Neural cell (in vitro differentiated cells): ENCODE measurements at regions not wholly inside any gene's neighbourhood (a gene's known extent, or its start where the extent isn't known, plus 50 kb on each side); places are given as distances from the start of the nearest gene placed in this dataset.

ENCODE experiments used
- H2AFZ ChIP-seq: fragments of 200-600, 300-800 bp; sonication (generic), shearing (Covaris generic); 2 replicates; pipeline ENCODE4 v1.6.0; 2014; ENCODE audit warnings: low read depth, mild to moderate bottlenecking, antibody characterized with exemption, low read length, moderate library complexity
- H3F3A ChIP-seq: fragments of 200-600 bp; shearing (Covaris generic); 2 replicates; pipeline ENCODE4 v1.6.1; 2016; ENCODE audit warnings: mild to moderate bottlenecking, moderate library complexity, mixed read lengths, antibody characterized with exemption, low read length; ENCODE audit not compliant: insufficient read depth, poor library complexity, severe bottlenecking
- H3K27ac ChIP-seq: fragments of 200-600, 300-800 bp; sonication (generic), shearing (Covaris generic); 2 replicates; pipeline ENCODE4 v1.5.1; 2014; ENCODE audit warnings: mild to moderate bottlenecking, low read length, moderate library complexity
- H3K27me3 ChIP-seq: fragments of 300-800, 200-600 bp; sonication (generic), shearing (Covaris generic); 2 replicates; pipeline ENCODE4 v1.6.0; 2014; ENCODE audit warnings: mild to moderate bottlenecking, low read depth, low read length, moderate library complexity; ENCODE audit not compliant: insufficient read depth
- H3K36me3 ChIP-seq: fragments of 300-800, 200-600 bp; sonication (generic), shearing (Covaris generic); 2 replicates; pipeline ENCODE4 v1.5.1; 2014; ENCODE audit warnings: mild to moderate bottlenecking, antibody characterized with exemption, low read length, moderate library complexity; ENCODE audit not compliant: insufficient read depth
- H3K4me2 ChIP-seq: fragments of 300-800, 200-600 bp; sonication (generic), shearing (Covaris generic); 2 replicates; pipeline ENCODE4 v1.6.0; 2014; ENCODE audit warnings: mild to moderate bottlenecking, low read length
- H3K4me3 ChIP-seq: fragments of 300-800, 200-600 bp; sonication (generic), shearing (Covaris generic); 2 replicates; pipeline ENCODE4 v1.5.1; 2014; ENCODE audit warnings: mild to moderate bottlenecking, low read length, moderate library complexity
- H3K79me2 ChIP-seq: fragments of 200-600 bp; shearing (Covaris generic); replicated peaks from 2 replicates; pipeline ENCODE4 v1.6.0; 2014; ENCODE audit warnings: mild to moderate bottlenecking, low read length, moderate library complexity; ENCODE audit not compliant: insufficient read depth
- H3K9ac ChIP-seq: fragments of 300-800, 200-600 bp; sonication (generic), shearing (Covaris generic); 2 replicates; pipeline ENCODE4 v1.6.1; 2016; ENCODE audit warnings: mild to moderate bottlenecking, low read length, mixed read lengths
- H3K9me2 ChIP-seq: fragments of 200-600 bp; shearing (Covaris generic); 2 replicates; pipeline ENCODE4 v1.6.1; 2016; ENCODE audit warnings: mild to moderate bottlenecking, low read length, mixed read lengths; ENCODE audit not compliant: insufficient read depth
- H3K9me3 ChIP-seq: fragments of 200-600, 300-800 bp; sonication (generic), shearing (Covaris generic); 2 replicates; pipeline ENCODE4 v1.6.1; 2016; ENCODE audit warnings: mild to moderate bottlenecking, mixed run types, low read length, moderate library complexity, mixed read lengths
- H4K20me1 ChIP-seq: fragments of 200-600 bp; shearing (Covaris generic); 2 replicates; pipeline ENCODE4 v1.6.1; 2016; ENCODE audit warnings: mild to moderate bottlenecking, mixed run types; ENCODE audit not compliant: insufficient read depth
- EP300 ChIP-seq: fragments of 450-650 bp; conservative IDR thresholded peaks from 2 replicates; pipeline ENCODE4 v1.6.1; 2014; ENCODE audit warnings: antibody characterized with exemption, mild to moderate bottlenecking, moderate library complexity; ENCODE audit not compliant: poor library complexity, severe bottlenecking
- EZH2 ChIP-seq: fragments of 200-600, 300-800 bp; shearing (Covaris generic), sonication (generic); IDR thresholded peaks from 2 replicates; pipeline ENCODE4 v1.6.1; 2014; ENCODE audit warnings: antibody characterized with exemption, low read length, borderline replicate concordance, mild to moderate bottlenecking; ENCODE audit not compliant: insufficient read depth, poor library complexity, severe bottlenecking
- MXI1 ChIP-seq: fragments of 450-650 bp; conservative IDR thresholded peaks from 2 replicates; pipeline ENCODE4 v1.6.1; 2014; ENCODE audit warnings: antibody characterized with exemption, mild to moderate bottlenecking; ENCODE audit not compliant: poor library complexity, severe bottlenecking
- POLR2AphosphoS5 ChIP-seq: IDR thresholded peaks from 2 replicates; pipeline ENCODE4 v1.6.1; 2012
- RAD21 ChIP-seq: fragments of 450-650 bp; conservative IDR thresholded peaks from 2 replicates; pipeline ENCODE4 v1.6.1; 2014; ENCODE audit warnings: antibody characterized with exemption, mild to moderate bottlenecking, moderate library complexity
- SMC3 ChIP-seq: fragments of 450-650 bp; conservative IDR thresholded peaks from 2 replicates; pipeline ENCODE4 v1.6.1; 2014; ENCODE audit warnings: antibody characterized with exemption, mild to moderate bottlenecking, moderate library complexity; ENCODE audit not compliant: poor library complexity
- TAF1 ChIP-seq: IDR thresholded peaks from 2 replicates; pipeline ENCODE4 v1.6.1; 2012; ENCODE audit warnings: low read depth
- TF ChIP-seq, protein P1 (sequence below): fragments of 450-650 bp; IDR thresholded peaks from 2 replicates; pipeline ENCODE4 v1.5.1; 2014; ENCODE audit warnings: antibody characterized with exemption, mild to moderate bottlenecking, moderate library complexity; ENCODE audit not compliant: poor library complexity, severe bottlenecking
- TF ChIP-seq, protein P2 (sequence below): IDR thresholded peaks from 2 replicates; pipeline ENCODE4 v1.6.1; 2012; ENCODE audit warnings: borderline replicate concordance

DNA sequence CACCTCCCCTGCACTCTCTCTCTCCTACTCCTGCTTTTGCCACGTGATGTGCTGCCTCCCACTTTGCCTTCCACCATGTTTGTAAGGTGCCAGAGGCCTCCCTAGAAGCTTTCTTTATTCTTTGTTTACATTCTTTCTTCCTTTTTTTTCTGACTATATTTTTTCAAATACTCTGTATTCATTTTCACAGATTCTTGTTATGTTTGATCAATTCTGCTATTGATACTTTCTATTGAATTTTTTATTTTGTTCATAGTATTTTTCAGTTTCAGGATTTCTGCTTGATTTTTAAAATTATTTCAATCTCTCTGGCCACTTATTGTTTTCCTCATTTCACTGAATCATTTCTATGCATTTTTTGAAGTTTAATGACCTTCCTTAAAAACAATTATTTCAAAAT lies 801.8 kb downstream of the GRIK2 start:
- no peak for TF ChIP-seq EZH2
- no peak for TF ChIP-seq EP300
- TF ChIP-seq, protein P1, sequence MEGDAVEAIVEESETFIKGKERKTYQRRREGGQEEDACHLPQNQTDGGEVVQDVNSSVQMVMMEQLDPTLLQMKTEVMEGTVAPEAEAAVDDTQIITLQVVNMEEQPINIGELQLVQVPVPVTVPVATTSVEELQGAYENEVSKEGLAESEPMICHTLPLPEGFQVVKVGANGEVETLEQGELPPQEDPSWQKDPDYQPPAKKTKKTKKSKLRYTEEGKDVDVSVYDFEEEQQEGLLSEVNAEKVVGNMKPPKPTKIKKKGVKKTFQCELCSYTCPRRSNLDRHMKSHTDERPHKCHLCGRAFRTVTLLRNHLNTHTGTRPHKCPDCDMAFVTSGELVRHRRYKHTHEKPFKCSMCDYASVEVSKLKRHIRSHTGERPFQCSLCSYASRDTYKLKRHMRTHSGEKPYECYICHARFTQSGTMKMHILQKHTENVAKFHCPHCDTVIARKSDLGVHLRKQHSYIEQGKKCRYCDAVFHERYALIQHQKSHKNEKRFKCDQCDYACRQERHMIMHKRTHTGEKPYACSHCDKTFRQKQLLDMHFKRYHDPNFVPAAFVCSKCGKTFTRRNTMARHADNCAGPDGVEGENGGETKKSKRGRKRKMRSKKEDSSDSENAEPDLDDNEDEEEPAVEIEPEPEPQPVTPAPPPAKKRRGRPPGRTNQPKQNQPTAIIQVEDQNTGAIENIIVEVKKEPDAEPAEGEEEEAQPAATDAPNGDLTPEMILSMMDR = no peak
- no peak for TF ChIP-seq POLR2AphosphoS5
- TF ChIP-seq MXI1 = no peak
- no peak for TF ChIP-seq SMC3
- TF ChIP-seq, protein P2, sequence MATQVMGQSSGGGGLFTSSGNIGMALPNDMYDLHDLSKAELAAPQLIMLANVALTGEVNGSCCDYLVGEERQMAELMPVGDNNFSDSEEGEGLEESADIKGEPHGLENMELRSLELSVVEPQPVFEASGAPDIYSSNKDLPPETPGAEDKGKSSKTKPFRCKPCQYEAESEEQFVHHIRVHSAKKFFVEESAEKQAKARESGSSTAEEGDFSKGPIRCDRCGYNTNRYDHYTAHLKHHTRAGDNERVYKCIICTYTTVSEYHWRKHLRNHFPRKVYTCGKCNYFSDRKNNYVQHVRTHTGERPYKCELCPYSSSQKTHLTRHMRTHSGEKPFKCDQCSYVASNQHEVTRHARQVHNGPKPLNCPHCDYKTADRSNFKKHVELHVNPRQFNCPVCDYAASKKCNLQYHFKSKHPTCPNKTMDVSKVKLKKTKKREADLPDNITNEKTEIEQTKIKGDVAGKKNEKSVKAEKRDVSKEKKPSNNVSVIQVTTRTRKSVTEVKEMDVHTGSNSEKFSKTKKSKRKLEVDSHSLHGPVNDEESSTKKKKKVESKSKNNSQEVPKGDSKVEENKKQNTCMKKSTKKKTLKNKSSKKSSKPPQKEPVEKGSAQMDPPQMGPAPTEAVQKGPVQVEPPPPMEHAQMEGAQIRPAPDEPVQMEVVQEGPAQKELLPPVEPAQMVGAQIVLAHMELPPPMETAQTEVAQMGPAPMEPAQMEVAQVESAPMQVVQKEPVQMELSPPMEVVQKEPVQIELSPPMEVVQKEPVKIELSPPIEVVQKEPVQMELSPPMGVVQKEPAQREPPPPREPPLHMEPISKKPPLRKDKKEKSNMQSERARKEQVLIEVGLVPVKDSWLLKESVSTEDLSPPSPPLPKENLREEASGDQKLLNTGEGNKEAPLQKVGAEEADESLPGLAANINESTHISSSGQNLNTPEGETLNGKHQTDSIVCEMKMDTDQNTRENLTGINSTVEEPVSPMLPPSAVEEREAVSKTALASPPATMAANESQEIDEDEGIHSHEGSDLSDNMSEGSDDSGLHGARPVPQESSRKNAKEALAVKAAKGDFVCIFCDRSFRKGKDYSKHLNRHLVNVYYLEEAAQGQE = no peak
- Histone ChIP-seq H3K9me2 (no peaks in the 10 kb centered on the region), H3K79me2 (no peaks in the 10 kb centered on the region), H3K36me3 (no peaks in the 10 kb centered on the region), H3F3A (no peaks in the 10 kb centered on the region), H3K4me3 (no peak overlapping the region), H3K9me3 (peaks cover 12% of the 10 kb centered on the region), H3K27ac (no peak overlapping the region), H4K20me1 (no peaks in the 10 kb centered on the region), H3K27me3 (no peaks in the 10 kb centered on the region), H3K9ac (no peak overlapping the region), H2AFZ (no peak overlapping the region), H3K4me2 (no peak overlapping the region)

DNA sequence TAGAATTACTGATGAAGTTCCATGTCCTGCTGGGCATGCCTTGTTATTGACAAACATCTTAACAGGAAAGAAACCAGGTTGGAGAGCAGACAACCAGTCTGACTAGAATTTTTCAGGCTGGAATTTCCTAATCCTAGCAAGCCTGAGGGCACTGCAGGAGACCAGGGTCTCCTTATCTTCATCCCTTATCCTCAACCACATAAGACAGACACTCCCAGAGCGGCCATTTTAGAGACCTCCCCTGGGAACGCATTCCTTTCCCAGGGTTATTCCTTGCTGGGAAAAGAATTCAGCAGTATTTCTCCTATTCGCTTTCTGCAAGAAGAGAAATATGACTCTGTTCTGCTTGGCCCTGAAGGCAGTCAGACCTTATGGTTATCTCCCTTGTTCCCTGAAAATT lies 803.7 kb downstream of the GRIK2 start:
- no peak overlapping the region for H2AFZ ChIP-seq
- H3K4me2 ChIP-seq = no peak overlapping the region
- H3F3A ChIP-seq = no peaks in the 10 kb centered on the region
- H3K27ac ChIP-seq = no peak overlapping the region
- H3K4me3 ChIP-seq = no peak overlapping the region
- H3K9me2 ChIP-seq = no peaks in the 10 kb centered on the region
- no peak overlapping the region for H3K9ac ChIP-seq
- TF ChIP-seq POLR2AphosphoS5 (no peak), SMC3 (no peak), MXI1 (no peak), RAD21 (no peak), TAF1 (no peak), EZH2 (no peak)
- TF ChIP-seq, protein P2 = no peak
- TF ChIP-seq, protein P1 = no peak
- peaks cover 12% of the 10 kb centered on the region for H3K9me3 ChIP-seq
- no peaks in the 10 kb centered on the region for H4K20me1 ChIP-seq
- no peaks in the 10 kb centered on the region for H3K36me3 ChIP-seq
- H3K27me3 ChIP-seq = no peaks in the 10 kb centered on the region
- no peaks in the 10 kb centered on the region for H3K79me2 ChIP-seq
